NCI-H526 treated with DMSO at 0.1 percent for 48 hours (cell line): ENCODE measurements at regions not wholly inside any gene's neighbourhood (a gene's known extent, or its start where the extent isn't known, plus 50 kb on each side); places are given as distances from the start of the nearest gene placed in this dataset.
"Not testable (repeated sequence)": the region's sequence is repeated elsewhere in the genome, so short reads cannot be mapped to it uniquely, and the experiment has no call there.

Experiments used
- DNase-seq: peaks from one replicate; lab custom pipeline; 2025; lab: John Stamatoyannopoulos, UW

- no peak for DNase-seq
These were observed 1355.9 kb downstream of the GRIK2 start for GRCh38 chr6:102749210-102749971.

- DNase-seq = no peak
These were observed 1353.4 kb downstream of the GRIK2 start for GRCh38 chr6:102746941-102747340.

- no peak for DNase-seq
These were observed 1349.3 kb downstream of the GRIK2 start for GRCh38 chr6:102742754-102743356.

- peak; percentile 93 for DNase-seq
These were observed 1348.5 kb downstream of the GRIK2 start for GRCh38 chr6:102742028-102742427.

- DNase-seq = no peak
These were observed 1343.4 kb downstream of the GRIK2 start for GRCh38 chr6:102736941-102737368.

GRCh38 chr6:102732898-102733297 is 1339.4 kb downstream of the GRIK2 start:
- DNase-seq = no peak

GRCh38 chr6:102722086-102722485 is 1328.6 kb downstream of the GRIK2 start:
- DNase-seq = not testable (repeated sequence)

- DNase-seq = no peak
These were observed 1324.4 kb downstream of the GRIK2 start for GRCh38 chr6:102717737-102718456.

- no peak for DNase-seq
These were observed 1323.7 kb downstream of the GRIK2 start for GRCh38 chr6:102717252-102717651.

GRCh38 chr6:102701019-102701418 is 1307.5 kb downstream of the GRIK2 start:
- no peak for DNase-seq

GRCh38 chr6:102686461-102686860 is 1293.0 kb downstream of the GRIK2 start:
- DNase-seq = no peak

GRCh38 chr6:102680413-102680812 is 1286.9 kb downstream of the GRIK2 start:
- DNase-seq = no peak

- DNase-seq = no peak
These were observed 1286.4 kb downstream of the GRIK2 start for GRCh38 chr6:102679865-102680264.

GRCh38 chr6:102677225-102677624 is 1283.7 kb downstream of the GRIK2 start:
- no peak for DNase-seq

- no peak for DNase-seq
These were observed 1277.2 kb downstream of the GRIK2 start for GRCh38 chr6:102670735-102671134.

GRCh38 chr6:102662851-102663250 is 1269.3 kb downstream of the GRIK2 start:
- DNase-seq = no peak

- no peak for DNase-seq
These were observed 1266.8 kb downstream of the GRIK2 start for GRCh38 chr6:102660303-102660702.

- no peak for DNase-seq
These were observed 1262.3 kb downstream of the GRIK2 start for GRCh38 chr6:102655823-102656222.

GRCh38 chr6:102641426-102641825 is 1247.9 kb downstream of the GRIK2 start:
- DNase-seq = no peak

- no peak for DNase-seq
These were observed 1238.4 kb downstream of the GRIK2 start for GRCh38 chr6:102631921-102632320.

- DNase-seq = no peak
These were observed 1229.7 kb downstream of the GRIK2 start for GRCh38 chr6:102623201-102623600.

- peak; percentile 35 for DNase-seq
These were observed 1226.1 kb downstream of the GRIK2 start for GRCh38 chr6:102619585-102619984.

- no peak for DNase-seq
These were observed 1189.1 kb downstream of the GRIK2 start for GRCh38 chr6:102582569-102582968.
